Naive thymus-derived CD8-positive, alpha-beta T cell (primary cell): ENCODE measurements at regions not wholly inside any gene's neighbourhood (a gene's known extent, or its start where the extent isn't known, plus 50 kb on each side); places are given as distances from the start of the nearest gene placed in this dataset.

Experiments
- ATAC-seq, 2 donors: fragments of 150-1000 bp; cut with Tn5 transposase in 1 of 2; sonication (Bioruptor Pico), chemical (Tn5 transposase) in 1 of 2; 1 replicate in 1 of 2; 2 replicates in 1 of 2; pipeline ENCODE4 v1.10.0; 2021; ENCODE audit warnings: mild to moderate bottlenecking in 2 of 2, moderate library complexity in 2 of 2
- POLR2A ChIA-PET: fragments of 350-600 bp; sonication (Branson Sonifier 250); formaldehyde crosslinking; loops from one replicate; lab custom pipeline; 2021; ENCODE audit warnings: antibody characterized with exemption; lab: Charles Lee
- DNase-seq, 10 donors: peaks; one replicate each; pipeline versions ENCODE4 v3.0.0 to v3.0.0-alpha.2; 2020 to 2022
- H3K27ac Mint-ChIP-seq, 10 donors: one replicate each; pipeline ENCODE4 v1.8.0; 2020 to 2022; ENCODE audit warnings: mild to moderate bottlenecking in 10 of 10, mixed read lengths in 10 of 10, moderate library complexity in 4 of 10, inconsistent platforms in 1 of 10
- H3K27me3 Mint-ChIP-seq, 5 donors: one replicate each; pipeline ENCODE4 v1.8.0; 2021 to 2022; ENCODE audit warnings: mixed read lengths in 5 of 5
- H3K36me3 Mint-ChIP-seq, 3 donors: one replicate each; pipeline ENCODE4 v1.8.0; 2020 to 2022; ENCODE audit warnings: mixed read lengths in 3 of 3, mild to moderate bottlenecking in 2 of 3, inconsistent platforms in 1 of 3
- H3K4me1 Mint-ChIP-seq, 4 donors: one replicate each; pipeline ENCODE4 v1.8.0; 2021 to 2022; ENCODE audit warnings: mixed read lengths in 4 of 4
- H3K4me3 Mint-ChIP-seq, 10 donors: one replicate each; pipeline ENCODE4 v1.8.0; 2020 to 2022; ENCODE audit warnings: mild to moderate bottlenecking in 10 of 10, mixed read lengths in 10 of 10, moderate library complexity in 6 of 10, inconsistent platforms in 1 of 10
- H3K9me3 Mint-ChIP-seq, 9 donors: one replicate each; pipeline ENCODE4 v1.8.0; 2020 to 2022; ENCODE audit warnings: mixed read lengths in 9 of 9, mild to moderate bottlenecking in 3 of 9, inconsistent platforms in 1 of 9, moderate library complexity in 1 of 9

DNA sequence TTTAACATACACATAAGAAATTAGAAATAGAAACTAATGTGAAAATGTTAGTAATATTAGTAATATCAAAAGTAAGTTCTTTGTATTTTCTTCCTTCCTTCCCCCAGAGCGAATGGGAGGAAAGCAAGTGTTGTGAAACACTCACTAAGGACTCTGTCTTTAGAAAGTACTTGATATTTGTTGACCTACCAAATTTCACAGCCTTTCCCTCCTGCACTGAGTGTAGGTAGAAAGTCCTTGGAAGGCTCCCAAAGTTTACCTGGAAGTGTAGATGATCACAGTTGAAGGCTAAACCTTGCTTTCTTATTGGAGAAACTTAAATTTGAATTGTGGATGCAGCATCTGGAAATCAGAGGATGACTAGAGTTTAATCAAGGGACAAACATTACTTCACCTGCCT, 1459.5 kb upstream of the SPRY2 start:
- H3K27ac Mint-ChIP-seq, result no peak overlapping the region
- no peak overlapping the region for H3K4me3 Mint-ChIP-seq
- H3K4me1 Mint-ChIP-seq, result no peaks in the 10 kb centered on the region
- POLR2A ChIA-PET, result no interaction called here
- no peaks in the 10 kb centered on the region for H3K27me3 Mint-ChIP-seq
- ATAC-seq (no peak), DNase-seq (no peak)
- H3K9me3 Mint-ChIP-seq, result peaks cover 0 to 30% (median 7%) of the 10 kb centered on the region in 9 donors
- H3K36me3 Mint-ChIP-seq, result no peaks in the 10 kb centered on the region

GRCh38 chr13:81795710-81796109, 1454.8 kb upstream of the SPRY2 start:
- POLR2A ChIA-PET, result no interaction called here
- DNase-seq (no peak), ATAC-seq (no peak)
- Mint-ChIP-seq H3K27ac (no peak overlapping the region), H3K36me3 (no peaks in the 10 kb centered on the region), H3K4me3 (no peak overlapping the region), H3K4me1 (no peaks in the 10 kb centered on the region), H3K9me3 (peaks cover 0 to 32% (median 11%) of the 10 kb centered on the region in 9 donors), H3K27me3 (no peaks in the 10 kb centered on the region)

GRCh38 chr13:81791641-81792040, 1450.7 kb upstream of the SPRY2 start:
- Mint-ChIP-seq H3K36me3 (no peaks in the 10 kb centered on the region), H3K4me3 (no peak overlapping the region), H3K27ac (no peak overlapping the region), H3K4me1 (no peaks in the 10 kb centered on the region), H3K27me3 (no peaks in the 10 kb centered on the region), H3K9me3 (peaks cover 0 to 27% (median 5%) of the 10 kb centered on the region in 9 donors)
- ATAC-seq (no peak), DNase-seq (no peak)
- POLR2A ChIA-PET, result no interaction called here

- DNase-seq (no peak), ATAC-seq (no peak)
- no peaks in the 10 kb centered on the region for H3K4me1 Mint-ChIP-seq
- peaks cover 0 to 31% (median 5%) of the 10 kb centered on the region in 9 donors for H3K9me3 Mint-ChIP-seq
- no peak overlapping the region for H3K4me3 Mint-ChIP-seq
- no peaks in the 10 kb centered on the region for H3K36me3 Mint-ChIP-seq
- H3K27ac Mint-ChIP-seq, result no peak overlapping the region
- POLR2A ChIA-PET, result no interaction called here
- no peaks in the 10 kb centered on the region for H3K27me3 Mint-ChIP-seq
These were observed 1440.5 kb upstream of the SPRY2 start for GRCh38 chr13:81781471-81781870.

GRCh38 chr13:81779876-81780275, 1439.0 kb upstream of the SPRY2 start:
- Mint-ChIP-seq H3K4me3 (no peak overlapping the region), H3K27me3 (no peaks in the 10 kb centered on the region), H3K4me1 (no peaks in the 10 kb centered on the region), H3K27ac (no peak overlapping the region), H3K9me3 (peaks cover 0 to 28% (median 5%) of the 10 kb centered on the region in 9 donors), H3K36me3 (no peaks in the 10 kb centered on the region)
- ATAC-seq (no peak), DNase-seq (no peak)
- POLR2A ChIA-PET, result no interaction called here

- ATAC-seq (no peak), DNase-seq (no peak)
- H3K4me1 Mint-ChIP-seq, result no peaks in the 10 kb centered on the region
- H3K36me3 Mint-ChIP-seq, result no peaks in the 10 kb centered on the region
- H3K27me3 Mint-ChIP-seq, result no peaks in the 10 kb centered on the region
- H3K4me3 Mint-ChIP-seq, result no peak overlapping the region
- POLR2A ChIA-PET, result no interaction called here
- H3K27ac Mint-ChIP-seq, result no peak overlapping the region
- peaks cover 0 to 26% (median 5%) of the 10 kb centered on the region in 9 donors for H3K9me3 Mint-ChIP-seq
These were observed 1437.4 kb upstream of the SPRY2 start for GRCh38 chr13:81778350-81778749.

DNA sequence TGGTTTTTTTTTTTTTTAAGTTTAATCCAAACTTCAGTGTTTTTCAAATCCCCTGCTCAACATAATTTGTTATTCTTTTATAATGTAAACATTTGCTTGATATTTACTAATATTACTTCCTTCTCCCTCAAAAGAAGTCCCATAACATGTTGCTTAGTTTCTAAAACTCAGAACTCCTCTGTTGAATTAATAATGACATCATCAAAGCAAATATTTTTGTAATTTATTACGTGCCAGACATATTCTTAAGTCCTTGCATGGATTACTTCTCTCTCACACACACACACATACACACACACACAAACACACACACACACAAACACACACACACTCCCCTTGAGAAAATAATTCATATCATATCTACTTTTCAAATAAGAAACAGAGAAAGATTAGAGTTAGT, 1432.3 kb upstream of the SPRY2 start:
- ATAC-seq (no peak), DNase-seq (no peak)
- POLR2A ChIA-PET, result no interaction called here
- Mint-ChIP-seq H3K27ac (no peak overlapping the region), H3K9me3 (peaks cover 0 to 28% (median 1%) of the 10 kb centered on the region in 9 donors), H3K4me3 (no peak overlapping the region), H3K27me3 (no peaks in the 10 kb centered on the region), H3K4me1 (no peaks in the 10 kb centered on the region), H3K36me3 (no peaks in the 10 kb centered on the region)

DNA sequence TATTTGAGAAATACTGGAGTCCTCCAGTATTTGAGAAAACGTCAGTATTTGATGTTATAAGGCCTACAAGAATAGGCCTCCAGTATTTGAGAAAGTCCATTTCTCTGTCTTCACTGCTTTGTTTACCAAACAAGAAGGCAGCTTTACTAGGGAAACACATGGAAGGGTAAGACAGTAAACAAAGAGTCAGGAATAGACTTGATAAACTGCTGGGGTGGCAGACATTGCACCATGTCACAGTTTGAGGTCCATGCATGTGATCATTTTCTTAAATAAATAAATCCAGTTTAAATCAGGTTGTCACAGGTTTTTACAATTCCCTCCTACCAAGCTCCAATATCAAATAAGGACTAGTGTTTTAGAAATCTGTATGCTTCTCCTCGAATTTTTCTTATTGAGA, 1431.0 kb upstream of the SPRY2 start:
- DNase-seq (no peak), ATAC-seq (no peak)
- H3K36me3 Mint-ChIP-seq, result no peaks in the 10 kb centered on the region
- peaks cover 0 to 28% (median 1%) of the 10 kb centered on the region in 9 donors for H3K9me3 Mint-ChIP-seq
- no peak overlapping the region for H3K4me3 Mint-ChIP-seq
- no peaks in the 10 kb centered on the region for H3K4me1 Mint-ChIP-seq
- no peak overlapping the region for H3K27ac Mint-ChIP-seq
- POLR2A ChIA-PET, result no interaction called here
- H3K27me3 Mint-ChIP-seq, result no peaks in the 10 kb centered on the region

GRCh38 chr13:81770868-81771505, 1430.1 kb upstream of the SPRY2 start:
- H3K27me3 Mint-ChIP-seq, result no peaks in the 10 kb centered on the region
- ATAC-seq, result no peak
- H3K4me3 Mint-ChIP-seq, result no peak overlapping the region
- peaks cover 0 to 28% (median under 1%) of the 10 kb centered on the region in 9 donors for H3K9me3 Mint-ChIP-seq
- H3K36me3 Mint-ChIP-seq, result no peaks in the 10 kb centered on the region
- no peaks in the 10 kb centered on the region for H3K4me1 Mint-ChIP-seq
- H3K27ac Mint-ChIP-seq, result no peak overlapping the region
- no peak for DNase-seq
- POLR2A ChIA-PET, result no interaction called here

DNA sequence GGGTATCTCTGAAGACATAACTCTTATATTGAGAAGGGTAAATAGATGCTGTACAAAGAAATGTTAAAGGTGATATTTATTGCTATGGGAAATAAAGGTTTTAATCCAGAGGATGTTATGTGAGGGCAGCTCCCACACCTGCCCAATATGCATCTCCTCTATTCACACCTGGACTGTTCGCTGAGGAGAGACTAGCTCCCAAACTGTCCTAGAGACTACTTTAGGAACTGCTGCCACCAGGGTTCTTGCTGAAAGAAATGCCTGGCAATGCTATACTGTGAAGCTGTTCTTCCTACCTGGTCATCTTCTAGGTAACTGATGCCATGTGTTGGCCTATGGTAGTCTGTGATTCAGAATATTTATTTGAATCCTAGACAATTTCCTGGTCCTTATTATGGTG, 1421.5 kb upstream of the SPRY2 start:
- no peak for ATAC-seq
- H3K36me3 Mint-ChIP-seq, result peaks cover 0 to 7% (median 0%) of the 10 kb centered on the region in 3 donors
- POLR2A ChIA-PET, result no interaction called here

GRCh38 chr13:81760316-81760715, 1419.4 kb upstream of the SPRY2 start:
- Mint-ChIP-seq H3K9me3 (peaks cover 0 to 42% (median 12%) of the 10 kb centered on the region in 9 donors), H3K27me3 (no peaks in the 10 kb centered on the region), H3K4me3 (no peak overlapping the region), H3K27ac (no peak overlapping the region), H3K4me1 (no peaks in the 10 kb centered on the region), H3K36me3 (peaks cover 0 to 7% (median 0%) of the 10 kb centered on the region in 3 donors)
- DNase-seq (no peak), ATAC-seq (no peak)
- POLR2A ChIA-PET, result no interaction called here

More for the DNA sequence above, 1421.5 kb upstream of the SPRY2 start:
- Mint-ChIP-seq H3K9me3 (peaks cover 0 to 28% (median 9%) of the 10 kb centered on the region in 9 donors), H3K4me3 (no peak overlapping the region), H3K27me3 (no peaks in the 10 kb centered on the region), H3K27ac (no peak overlapping the region), H3K4me1 (no peaks in the 10 kb centered on the region)
- DNase-seq, result no peak

GRCh38 chr13:81757348-81757970, 1416.5 kb upstream of the SPRY2 start:
- Mint-ChIP-seq H3K9me3 (peaks cover 0 to 55% (median 15%) of the 10 kb centered on the region in 9 donors), H3K36me3 (peaks cover 0 to 7% (median 0%) of the 10 kb centered on the region in 3 donors), H3K27me3 (no peaks in the 10 kb centered on the region), H3K4me3 (no peak overlapping the region), H3K4me1 (no peaks in the 10 kb centered on the region), H3K27ac (no peak overlapping the region)
- POLR2A ChIA-PET, result no interaction called here
- ATAC-seq (no peak), DNase-seq (no peak)

DNA sequence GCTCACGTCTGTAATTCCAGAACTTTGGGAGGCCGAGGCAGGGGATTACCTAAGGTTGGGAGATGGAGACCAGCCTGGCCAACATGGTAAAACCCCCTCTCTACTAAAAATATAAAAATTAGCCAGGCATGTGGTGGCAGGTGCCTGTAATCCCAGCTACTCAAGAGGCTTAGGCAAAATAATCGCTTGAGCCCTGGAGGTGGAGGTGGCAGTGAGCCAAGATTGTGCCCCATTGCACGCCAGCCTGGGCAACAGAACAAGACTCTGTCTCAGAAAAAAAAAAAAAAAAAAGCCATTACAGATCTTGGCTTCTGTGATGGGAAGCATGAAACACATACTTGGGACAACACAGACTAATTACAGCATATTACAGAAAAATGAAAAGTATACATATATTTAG, 1404.5 kb upstream of the SPRY2 start:
- Mint-ChIP-seq H3K27ac (no peak overlapping the region), H3K4me3 (no peak overlapping the region), H3K9me3 (peaks cover 0 to 32% (median 16%) of the 10 kb centered on the region in 9 donors), H3K4me1 (no peaks in the 10 kb centered on the region), H3K36me3 (no peaks in the 10 kb centered on the region), H3K27me3 (no peaks in the 10 kb centered on the region)
- POLR2A ChIA-PET, result no interaction called here
- DNase-seq (no peak), ATAC-seq (no peak)

GRCh38 chr13:81738364-81738763, 1397.4 kb upstream of the SPRY2 start:
- Mint-ChIP-seq H3K27me3 (no peaks in the 10 kb centered on the region), H3K36me3 (peaks cover 0 to 5% (median 0%) of the 10 kb centered on the region in 3 donors), H3K4me1 (no peaks in the 10 kb centered on the region), H3K27ac (no peak overlapping the region), H3K9me3 (peaks cover 3 to 36% (median 21%) of the 10 kb centered on the region in 9 donors), H3K4me3 (no peak overlapping the region)
- POLR2A ChIA-PET, result no interaction called here
- DNase-seq (no peak), ATAC-seq (no peak)
